ENCODE measurements at regions not wholly inside any gene's neighbourhood (a gene's known extent, or its start where the extent isn't known, plus 50 kb on each side); places are given as distances from the start of the nearest gene placed in this dataset.

DNA sequence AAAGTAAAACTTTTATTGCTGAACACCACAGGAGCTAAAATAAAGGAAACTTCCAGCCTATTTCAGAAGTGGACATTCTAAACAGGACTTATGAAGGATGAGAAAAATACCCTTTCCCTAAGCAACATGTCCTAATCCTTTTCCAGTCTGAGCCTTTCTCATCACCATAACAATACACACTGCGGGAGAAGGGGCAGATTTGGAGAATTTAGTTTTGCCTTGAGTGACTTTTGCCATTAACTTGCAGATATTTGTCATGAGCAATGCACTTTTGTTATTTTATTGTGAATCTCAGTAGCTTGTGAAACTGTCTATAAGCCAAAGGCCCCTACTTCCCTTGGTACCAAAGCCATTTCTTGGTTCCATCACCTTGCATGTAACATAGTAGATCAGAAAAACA lies 53.0 kb upstream of the OLIG3 start:
- TF ChIP-seq RCOR1 (IDR thresholded peaks at IDR 0.05; ENCODE audit: low read length) (no peak), TCF12 (IDR thresholded peaks at IDR 0.05) (no peak), MEF2A (IDR thresholded peaks at IDR 0.05; ENCODE audit: borderline replicate concordance, low read depth) (no peak)

Data from SK-N-SH (cell line).